22Rv1 (cell line): ENCODE measurements at regions not wholly inside any gene's neighbourhood (a gene's known extent, or its start where the extent isn't known, plus 50 kb on each side); places are given as distances from the start of the nearest gene placed in this dataset.
"Not testable (repeated sequence)": the region's sequence is repeated elsewhere in the genome, so short reads cannot be mapped to it uniquely, and the experiment has no call there.

Experiments
- CTCF ChIP-seq: fragments of 450-650 bp; IDR thresholded peaks from 2 replicates; pipeline ENCODE4 v1.5.1; 2017; ENCODE audit warnings: mild to moderate bottlenecking
- ZFX ChIP-seq: fragments of 450-650 bp; IDR thresholded peaks from 2 replicates; pipeline ENCODE4 v1.6.1; 2017; ENCODE audit warnings: antibody characterized with exemption, borderline replicate concordance

GRCh38 chr2:132271794-132272193 lies 110.0 kb upstream of the ANKRD30BL start:
- not testable (repeated sequence) for TF ChIP-seq CTCF, ZFX
